Peyer's patch (tissue), 4 donors: ENCODE measurements at regions not wholly inside any gene's neighbourhood (a gene's known extent, or its start where the extent isn't known, plus 50 kb on each side); places are given as distances from the start of the nearest gene placed in this dataset.

ENCODE experiments used
- CTCF ChIP-seq, 6 experiments: fragments of 450-650 bp in 4 of 6; fragments of 200-600 bp in 2 of 6; sonication (generic) in 1 of 6; IDR thresholded peaks; one replicate each; pipeline ENCODE4 v1.5.1; 2017 to 2019; ENCODE audit warnings: antibody characterized with exemption in 6 of 6, mild to moderate bottlenecking in 3 of 6, moderate library complexity in 1 of 6
- POLR2A ChIP-seq, 2 donors: fragments of 450-650 bp; IDR thresholded peaks; one replicate each; pipeline ENCODE4 v1.5.1; 2017; ENCODE audit warnings: antibody characterized with exemption in 2 of 2, mild to moderate bottlenecking in 2 of 2, moderate library complexity in 2 of 2

DNA sequence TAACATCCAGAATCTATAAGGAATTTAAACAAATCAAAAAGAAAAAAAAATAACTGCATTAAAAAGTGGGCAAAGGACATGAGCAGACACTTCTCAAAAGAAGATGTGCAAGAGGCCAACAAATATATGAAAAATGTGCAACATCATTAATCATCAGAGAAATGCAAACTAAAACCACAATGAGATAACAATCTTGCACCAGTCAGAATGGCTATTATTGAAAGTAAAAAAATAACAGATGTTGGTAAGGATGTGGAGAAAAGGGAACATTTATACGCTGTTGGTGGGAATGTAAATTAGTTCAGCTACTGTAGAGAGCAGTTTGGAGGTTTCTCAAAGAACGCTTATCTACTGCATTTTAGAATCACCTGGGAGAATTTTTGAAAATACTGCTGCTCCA lies 186.1 kb downstream of the OTOL1 start:
- no peak for TF ChIP-seq CTCF (IDR thresholded peaks at IDR 0.05)
- TF ChIP-seq POLR2A (IDR thresholded peaks at IDR 0.05), result no peak
